HG03025 (cell line): ENCODE measurements at regions not wholly inside any gene's neighbourhood (a gene's known extent, or its start where the extent isn't known, plus 50 kb on each side); places are given as distances from the start of the nearest gene placed in this dataset.

ENCODE experiments used
- ATAC-seq: cut with Tn5 transposase; IDR thresholded peaks from one replicate; pipeline ENCODE4 v1.9.1; 2021; ENCODE audit warnings: mild to moderate bottlenecking, moderate library complexity; ENCODE audit not compliant: unreplicated experiment, low FRiP score

DNA sequence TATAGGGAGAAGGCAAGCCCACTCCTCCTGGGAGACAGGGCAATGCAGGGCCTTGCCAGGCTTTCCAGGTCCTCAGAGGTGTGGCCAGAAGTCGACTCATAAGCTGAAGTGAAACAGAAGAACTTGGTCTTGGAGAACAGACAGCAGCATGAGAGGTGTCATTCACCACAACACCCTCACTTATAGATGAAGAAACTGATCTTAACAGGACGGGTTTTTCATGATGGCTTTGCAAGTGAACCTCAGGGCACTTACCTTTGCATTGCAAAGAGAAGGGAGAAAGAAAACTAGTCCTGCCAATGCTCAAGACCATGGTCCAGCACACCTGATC lies 198.8 kb downstream of the CYRIA start:
- ATAC-seq = no peak

DNA sequence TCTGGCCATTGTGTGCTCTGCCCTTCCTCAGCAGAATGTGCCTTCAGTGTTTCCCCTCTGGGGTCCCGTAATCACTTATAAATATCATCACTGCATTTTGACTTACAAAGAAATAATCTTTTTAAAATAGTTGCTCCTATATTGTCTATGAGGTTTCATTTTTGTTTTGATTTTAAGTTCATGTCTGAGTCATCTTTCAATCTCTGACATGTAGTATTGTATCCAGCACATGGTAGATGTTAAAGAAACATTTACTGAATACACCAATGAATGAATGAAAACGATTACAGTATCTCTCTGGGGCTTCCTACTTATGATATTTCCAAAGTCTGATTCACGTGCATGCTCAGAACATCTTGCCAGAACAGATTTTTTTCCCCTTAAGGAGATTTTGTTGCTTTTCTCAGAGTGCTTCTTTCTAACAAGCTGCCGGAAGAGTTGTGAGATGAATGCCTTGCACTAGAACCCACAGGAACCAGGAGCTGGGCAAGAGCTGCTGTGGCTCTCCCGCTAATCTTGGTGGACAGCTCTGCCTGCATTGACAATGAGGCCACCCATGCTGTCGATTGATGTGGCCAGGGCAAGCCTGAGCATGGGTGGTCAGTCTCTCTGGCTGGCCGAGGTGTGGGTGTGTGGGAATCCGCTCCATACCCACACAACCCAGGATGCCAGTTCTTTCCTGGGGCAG lies 199.4 kb downstream of the CYRIA start:
- no peak for ATAC-seq

DNA sequence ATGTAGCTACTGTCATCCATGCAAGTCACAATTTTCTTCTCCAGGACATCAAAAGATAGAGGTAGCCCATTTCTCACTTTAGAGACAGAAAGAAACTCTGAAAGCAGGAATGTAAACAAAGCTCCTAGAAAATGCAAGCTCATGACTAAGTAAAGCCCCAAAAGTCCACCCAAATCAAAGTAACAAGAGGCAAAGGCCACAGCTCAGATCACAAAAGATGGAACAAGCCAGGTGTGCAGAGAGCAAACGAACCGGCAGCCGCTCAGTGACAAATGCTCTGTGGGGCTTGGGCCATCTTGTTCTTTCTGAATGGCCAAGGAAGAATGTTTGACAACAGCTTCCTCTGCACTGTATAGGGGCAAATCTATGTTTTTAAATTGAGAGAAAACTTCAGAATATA lies 201.0 kb downstream of the CYRIA start:
- ATAC-seq = no peak

DNA sequence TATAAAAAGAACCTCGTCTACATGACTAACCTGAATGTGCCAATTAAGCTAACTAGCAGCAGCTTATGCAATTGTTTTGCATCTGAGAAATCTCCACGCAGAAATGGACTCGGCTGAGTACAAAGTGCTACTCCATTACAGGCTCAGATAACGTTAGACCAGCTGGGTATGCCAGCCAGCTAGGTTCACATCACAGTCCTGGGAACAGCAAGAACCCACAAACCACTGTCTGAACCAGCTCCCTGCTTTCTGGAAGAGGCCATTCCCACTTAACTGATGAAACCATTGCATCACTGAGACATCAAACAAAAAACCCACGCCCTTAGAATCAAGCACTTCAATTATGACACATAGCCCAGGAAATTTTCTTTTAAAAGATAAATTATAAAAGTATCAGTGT lies 202.7 kb downstream of the CYRIA start:
- ATAC-seq = no peak

DNA sequence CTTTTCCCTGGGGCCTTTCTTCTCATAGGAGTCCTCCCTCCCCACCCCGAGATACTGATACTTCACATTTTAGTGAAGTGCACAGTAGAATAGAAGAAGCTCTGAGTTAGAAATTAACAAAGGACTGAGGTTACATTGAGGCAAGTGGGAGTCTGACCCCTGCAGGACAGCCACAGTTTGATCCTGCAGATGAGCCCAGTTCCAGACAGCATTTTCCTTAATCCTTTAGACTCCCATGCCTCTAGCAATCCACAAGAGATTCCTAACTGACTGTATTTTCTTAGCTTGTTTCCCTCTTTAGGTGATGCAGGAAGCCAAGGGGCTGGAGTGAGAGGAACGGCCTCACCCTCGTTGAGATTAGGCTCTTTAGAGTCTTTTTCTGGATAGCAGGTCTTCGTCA lies 204.0 kb downstream of the CYRIA start:
- ATAC-seq = no peak

DNA sequence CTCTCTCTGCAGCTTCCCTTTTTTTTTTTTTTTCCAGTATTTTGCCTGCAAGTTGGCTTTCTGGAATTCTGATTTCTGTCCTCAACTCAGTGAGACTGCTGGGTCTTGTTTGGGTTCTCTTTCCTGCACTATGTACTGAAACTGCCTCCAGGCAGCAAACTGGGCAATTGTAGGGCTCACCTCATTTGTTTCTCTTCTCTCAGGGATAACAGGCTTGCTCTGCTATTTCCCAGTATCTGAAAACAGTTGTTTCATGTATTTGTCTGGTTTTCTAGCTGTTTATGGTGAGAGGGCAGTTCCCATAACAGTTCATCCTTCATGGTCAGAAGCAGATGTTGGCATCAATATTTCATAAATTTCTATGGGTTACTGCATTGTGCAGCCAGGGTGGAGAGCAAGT lies 206.0 kb downstream of the CYRIA start:
- no peak for ATAC-seq

DNA sequence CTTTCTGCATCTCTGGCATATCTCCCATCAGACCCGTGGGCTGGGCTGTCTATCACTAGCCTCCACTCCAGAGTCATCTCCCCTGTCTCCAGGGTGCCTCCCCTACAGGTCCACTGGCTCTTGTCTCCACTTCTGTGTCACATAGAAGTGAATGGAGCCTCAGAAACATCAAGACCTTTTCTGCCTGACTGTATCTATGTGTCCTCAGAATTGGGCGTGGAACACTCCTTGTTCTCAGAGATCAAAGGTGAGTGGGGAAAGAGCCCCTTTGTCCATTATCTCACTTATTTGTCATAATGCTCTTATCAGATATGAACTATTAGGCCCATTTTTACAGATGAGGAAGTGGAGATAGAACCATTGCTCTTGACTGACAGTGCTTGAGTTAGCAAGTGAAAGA lies 211.0 kb downstream of the CYRIA start:
- no peak for ATAC-seq

DNA sequence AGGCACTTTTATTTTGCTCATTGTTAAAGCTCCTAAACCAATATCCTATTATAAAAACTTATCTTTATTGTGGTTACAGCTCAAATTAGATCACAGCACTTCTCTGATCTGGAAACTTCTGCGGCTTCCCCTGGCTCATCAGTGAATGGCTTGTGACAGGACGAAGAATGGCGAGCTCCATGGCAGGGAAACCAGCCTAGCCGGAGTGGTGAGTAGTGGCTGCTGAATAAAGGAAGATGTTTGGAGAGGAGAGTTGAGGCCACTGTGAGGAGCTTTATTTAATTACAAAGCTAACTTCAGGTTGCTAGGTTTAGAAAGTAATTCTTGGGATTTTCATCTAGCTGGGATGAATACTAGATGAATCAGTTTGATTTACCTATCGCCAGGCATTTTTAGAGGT lies 213.5 kb downstream of the CYRIA start:
- ATAC-seq = no peak

DNA sequence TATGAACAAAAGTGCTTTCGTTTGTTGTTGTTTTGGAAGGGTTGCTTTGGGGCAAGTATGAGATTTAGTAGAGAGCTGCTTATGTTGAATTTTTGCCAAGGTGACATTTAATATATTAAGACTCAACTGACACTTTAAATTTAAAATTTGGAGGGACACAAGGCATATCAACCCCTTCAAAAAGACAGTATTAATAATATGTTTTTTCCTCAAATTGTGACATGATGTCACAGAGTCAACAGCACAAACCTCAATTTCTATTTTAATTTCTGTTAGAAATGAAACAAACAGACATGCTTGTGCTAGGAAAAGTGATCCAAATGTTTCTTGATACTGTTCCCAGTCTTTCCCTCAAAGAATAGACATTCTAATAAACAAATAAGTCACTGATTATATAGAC lies 218.9 kb downstream of the CYRIA start:
- no peak for ATAC-seq

DNA sequence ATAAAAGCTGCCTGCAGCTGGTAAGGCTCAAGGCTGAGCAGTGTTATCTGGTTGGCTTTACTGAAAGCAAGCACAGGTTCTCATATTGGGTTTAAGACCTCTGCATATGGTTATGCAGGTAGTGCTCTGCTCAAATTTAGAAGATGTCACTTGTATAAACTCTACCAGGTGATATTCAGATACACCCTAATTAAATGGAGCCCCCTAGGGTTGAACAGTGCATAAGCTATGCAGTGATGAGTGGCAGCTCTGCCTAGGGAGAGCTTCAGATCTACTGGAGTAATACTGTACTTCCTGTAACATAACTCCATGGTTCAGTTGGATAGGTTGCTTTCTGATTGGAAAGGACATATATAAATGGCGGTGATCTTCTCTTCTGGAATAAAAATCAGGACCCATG lies 222.7 kb downstream of the CYRIA start:
- ATAC-seq = no peak

DNA sequence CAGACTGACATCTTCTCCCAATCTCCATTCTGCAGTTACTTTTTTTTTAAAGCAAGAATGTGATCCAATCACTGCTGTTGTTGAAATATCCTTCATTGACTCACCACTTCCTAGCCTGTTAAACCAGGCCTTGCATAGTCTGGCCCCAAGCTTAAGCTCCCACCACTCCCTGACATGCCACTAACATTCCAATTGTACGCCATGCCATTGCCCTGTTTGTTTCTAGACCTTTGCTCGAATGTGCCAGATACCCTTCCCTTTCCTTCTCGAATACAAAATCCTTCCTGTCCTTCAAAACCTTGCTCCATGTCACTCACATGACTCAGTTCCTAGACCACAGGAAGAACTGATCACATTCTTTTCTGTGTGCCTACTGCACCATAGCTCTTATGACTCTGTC lies 224.2 kb downstream of the CYRIA start:
- ATAC-seq = no peak

DNA sequence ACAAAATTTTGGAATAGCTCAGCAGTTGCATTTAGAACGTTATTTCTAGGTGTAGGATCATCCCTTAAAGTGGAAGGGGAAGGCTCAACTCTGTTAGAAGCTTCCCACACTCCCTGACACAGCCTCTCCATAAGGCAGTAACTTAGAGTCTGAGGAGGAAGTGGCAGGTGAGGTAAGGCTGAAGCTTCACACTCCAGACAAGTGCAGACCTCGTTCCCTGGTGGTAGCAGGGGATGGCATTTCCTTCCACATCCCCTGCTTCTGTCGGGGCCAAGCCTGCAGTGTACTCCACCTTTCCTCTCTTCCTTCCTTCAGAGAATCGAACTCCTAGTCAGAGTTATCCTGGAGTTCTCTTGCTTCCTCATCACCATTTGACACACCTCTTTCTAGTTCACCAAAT lies 224.7 kb downstream of the CYRIA start:
- no peak for ATAC-seq

DNA sequence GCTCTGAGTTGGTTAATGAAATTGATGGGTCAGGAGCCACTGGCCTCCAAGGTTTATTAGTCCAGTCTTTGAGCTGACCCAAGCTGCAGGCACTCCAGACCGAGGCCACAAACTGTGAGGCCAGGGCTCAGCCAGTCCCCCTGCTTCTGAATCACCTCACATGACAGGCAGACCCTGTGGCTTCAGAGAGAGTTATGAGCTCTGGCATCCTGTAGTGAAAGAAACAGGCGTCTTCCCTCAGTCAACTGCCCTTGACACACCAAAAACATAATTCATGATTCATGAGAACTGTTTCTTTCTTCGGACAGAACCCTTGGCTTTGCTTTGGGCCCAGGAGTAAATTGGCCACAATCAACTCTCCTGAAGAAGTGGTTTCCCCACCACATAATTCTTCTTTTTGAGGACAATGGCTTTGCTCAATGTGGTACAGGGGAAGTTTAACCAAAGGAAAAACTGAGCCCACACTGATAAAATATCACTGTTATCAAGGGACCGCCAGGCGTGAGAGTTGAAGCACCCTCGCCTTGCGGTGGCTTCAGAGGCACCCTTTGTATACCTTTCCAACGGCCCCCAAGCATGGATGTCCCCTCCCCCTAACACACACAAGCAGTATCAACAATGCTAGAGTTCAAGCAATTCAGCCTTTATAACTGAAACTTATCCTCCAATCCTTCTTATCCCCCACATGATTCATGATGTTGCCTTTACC lies 226.9 kb downstream of the CYRIA start:
- ATAC-seq = no peak

DNA sequence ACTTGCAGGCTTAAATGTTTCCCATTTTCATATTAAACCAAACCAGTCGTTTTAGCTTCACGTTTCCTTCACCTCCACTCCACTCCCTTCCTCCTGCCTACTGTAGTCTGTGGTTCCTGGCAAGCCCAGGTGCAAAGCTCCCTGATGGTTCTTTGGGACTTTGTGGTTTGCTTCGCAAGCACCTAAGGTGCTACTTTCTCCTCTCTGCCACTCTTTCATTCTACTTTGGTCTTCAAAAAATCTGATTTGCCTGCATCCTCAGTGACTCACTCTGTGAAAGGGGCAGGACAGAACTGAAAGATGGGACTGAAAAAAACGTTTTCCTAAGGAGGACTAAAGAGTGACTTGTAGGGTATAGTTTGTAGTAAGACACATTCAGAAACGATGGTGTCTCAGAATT lies 228.4 kb downstream of the CYRIA start:
- no peak for ATAC-seq

DNA sequence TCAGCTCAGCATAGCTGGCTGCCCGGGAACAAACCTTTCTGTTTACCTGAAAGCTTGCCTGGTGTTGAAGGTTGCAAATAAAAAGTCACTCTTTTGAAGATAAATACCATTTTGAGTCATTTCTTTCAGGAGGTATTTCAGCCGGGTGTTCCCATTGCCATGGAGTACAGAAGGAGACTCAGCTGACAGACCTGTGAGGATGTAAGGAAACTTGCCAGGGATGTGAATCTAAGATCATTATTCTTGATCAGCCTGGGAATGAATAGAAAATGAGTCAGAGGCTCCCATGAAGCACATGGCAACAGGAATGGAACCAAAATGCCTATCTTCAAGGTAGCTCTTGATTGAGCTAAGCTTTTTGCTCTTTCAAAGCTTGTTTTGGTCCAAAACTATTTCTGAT lies 231.2 kb downstream of the CYRIA start:
- no peak for ATAC-seq

DNA sequence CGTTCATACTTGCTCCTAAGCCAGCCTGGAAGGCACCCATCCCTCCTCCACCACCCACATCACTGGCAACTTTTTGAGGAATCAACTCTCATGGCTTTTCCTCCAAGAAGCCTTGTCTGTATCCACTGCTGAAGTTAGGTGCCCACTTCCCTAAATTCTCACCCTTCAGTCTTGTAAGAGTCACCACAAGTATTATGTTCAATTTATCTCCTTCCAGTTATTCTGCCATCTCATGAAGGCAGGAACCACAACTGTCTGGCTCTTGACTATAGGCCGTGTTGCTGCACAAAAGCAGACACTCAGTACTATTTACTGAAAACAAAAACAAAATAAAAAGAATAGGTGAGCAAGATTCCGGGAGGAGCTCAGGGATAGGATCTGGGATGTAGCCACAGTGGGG lies 234.8 kb downstream of the CYRIA start:
- ATAC-seq = no peak

DNA sequence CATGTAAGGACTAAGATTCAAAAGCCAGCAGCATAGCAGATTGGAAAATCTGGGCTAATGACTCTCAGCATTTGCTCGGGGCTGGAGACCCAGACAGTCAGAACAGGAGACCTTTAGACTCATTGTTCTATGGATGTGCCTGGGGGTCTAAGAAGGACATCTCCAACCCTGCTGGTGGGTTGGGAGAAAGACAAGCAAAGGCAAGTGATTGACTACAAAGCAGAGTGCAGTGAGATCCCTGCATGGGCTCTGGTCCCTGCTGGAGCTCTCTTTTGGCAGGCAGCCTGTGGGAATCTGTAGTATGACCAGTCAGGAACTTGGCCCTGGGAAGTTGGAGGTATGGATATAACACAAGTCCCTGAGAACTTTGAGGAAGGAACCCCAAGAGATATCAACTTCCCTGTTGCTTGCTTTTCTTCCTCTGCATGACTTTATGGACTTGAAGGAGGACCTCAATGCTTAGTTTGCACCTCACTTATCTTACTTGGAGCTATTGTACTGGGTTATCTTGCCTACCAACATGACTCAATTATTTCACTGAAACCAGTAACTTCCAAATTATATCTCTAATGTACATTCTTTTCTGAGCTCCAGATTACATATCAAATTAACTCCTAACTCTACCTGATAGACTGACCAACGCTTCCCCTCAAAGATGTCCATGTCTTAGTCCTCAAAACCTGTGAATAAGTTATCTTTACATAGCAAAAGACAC lies 236.0 kb downstream of the CYRIA start:
- no peak for ATAC-seq

DNA sequence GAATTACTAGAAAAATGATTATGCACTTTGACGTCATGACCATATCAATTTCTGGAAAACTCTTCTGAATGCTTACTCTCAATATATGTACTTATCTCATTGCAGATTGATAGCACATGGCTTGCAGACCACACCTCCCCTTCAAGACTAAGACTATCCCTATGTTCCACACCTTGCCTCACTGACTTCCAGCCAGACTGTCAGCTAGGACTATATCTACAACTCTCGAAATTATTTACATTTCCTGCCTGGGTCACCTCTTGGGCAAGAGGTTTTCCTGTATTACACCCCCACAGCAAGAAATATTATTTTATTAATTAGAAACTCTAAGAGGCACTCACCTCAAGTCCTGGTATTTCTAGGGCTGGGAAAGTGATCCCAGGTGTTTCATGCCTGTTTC lies 236.6 kb downstream of the CYRIA start:
- no peak for ATAC-seq

DNA sequence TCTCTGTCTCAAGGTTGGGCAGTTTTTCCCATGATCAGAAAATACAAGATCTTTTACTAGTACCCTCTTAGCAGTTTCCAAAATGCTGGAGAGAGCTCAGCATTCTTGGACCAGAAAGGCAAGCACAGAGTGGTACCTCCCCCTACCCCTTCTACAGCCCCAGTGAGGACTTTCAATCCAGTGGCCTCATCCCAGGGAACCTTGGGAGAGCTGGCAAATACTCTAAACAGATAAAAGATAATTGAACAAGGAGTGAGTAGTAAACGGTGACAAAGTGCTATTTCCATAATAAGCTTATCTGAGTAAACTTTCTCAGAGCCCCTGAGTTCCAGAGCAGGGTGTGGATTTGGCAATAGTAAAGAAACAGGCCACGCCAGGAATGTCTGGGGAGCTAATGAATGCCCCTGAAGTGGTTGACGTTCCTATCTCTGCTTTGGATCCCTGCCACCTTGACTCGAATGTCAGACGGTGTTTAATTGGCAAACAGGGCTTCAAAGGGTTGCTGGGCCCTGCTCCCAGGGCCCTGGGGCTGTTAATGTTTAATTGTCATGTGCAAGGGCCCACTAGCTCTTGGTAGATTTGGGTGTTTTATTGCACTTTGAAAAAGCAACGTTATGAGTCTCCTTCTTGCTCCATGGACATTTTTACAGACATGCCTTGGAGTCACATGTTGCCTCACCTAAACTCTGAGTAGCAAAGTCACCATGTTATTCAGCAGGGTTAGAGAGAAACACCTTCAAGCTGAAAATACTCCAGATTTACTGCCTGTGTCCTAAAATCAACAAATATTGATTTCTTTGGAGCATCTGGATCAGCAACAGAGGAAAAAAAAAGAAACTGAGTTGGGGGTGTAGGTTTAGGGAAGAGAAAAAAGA lies 239.9 kb downstream of the CYRIA start:
- ATAC-seq = no peak

DNA sequence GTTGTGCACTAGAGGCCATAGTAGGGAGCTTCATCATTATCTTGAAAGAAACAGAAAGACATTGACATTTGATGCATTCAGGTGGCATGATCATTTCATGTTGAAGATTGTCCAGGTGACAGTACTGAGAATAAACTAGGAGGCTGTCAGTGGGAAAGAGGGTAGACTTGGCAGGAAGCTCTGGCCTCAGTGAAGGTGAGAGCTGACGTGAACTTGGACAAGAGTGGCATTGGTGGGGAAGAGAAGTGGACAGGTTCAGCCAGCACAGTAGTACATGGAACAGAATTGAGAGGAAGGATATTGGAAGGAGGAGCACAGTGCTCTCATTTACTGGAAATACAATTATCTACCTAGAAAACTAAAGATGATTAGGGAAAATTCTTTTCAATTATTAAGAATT lies 245.2 kb downstream of the CYRIA start:
- ATAC-seq = no peak

DNA sequence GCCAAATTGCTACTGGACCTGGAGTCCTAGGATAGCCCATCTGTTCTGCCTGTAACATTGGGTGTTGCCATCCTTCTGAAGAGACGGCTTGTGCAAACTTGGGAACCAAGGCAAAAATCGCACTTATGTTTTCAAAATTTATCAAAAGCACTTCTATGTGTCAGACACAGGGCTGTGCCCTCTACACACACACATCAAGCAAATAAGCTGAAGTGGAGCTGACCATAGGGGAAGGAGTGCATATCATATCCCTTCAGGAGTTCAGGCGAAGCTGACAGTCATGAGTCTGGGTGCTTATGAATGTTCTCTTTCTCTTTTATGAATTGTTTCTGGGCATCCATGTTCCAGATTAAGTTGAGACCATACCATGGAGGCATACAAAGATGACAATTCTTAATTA lies 247.9 kb downstream of the CYRIA start:
- ATAC-seq = no peak
